Effector memory CD4-positive, alpha-beta T cell (primary cell): ENCODE measurements at regions not wholly inside any gene's neighbourhood (a gene's known extent, or its start where the extent isn't known, plus 50 kb on each side); places are given as distances from the start of the nearest gene placed in this dataset.

Experiments
- DNase-seq, 3 donors: peaks; one replicate each; pipeline ENCODE4 v3.0.0-alpha.2; 2020
- H3K27ac ChIP-seq: 2 replicates; pipeline ENCODE4 v1.7.0; 2013; ENCODE audit warnings: mild to moderate bottlenecking, low read length, moderate library complexity; ENCODE audit not compliant: insufficient read depth, poor library complexity, severe bottlenecking
- H3K27me3 ChIP-seq: replicated peaks from 2 replicates; pipeline ENCODE4 v1.7.0; 2013; ENCODE audit warnings: mild to moderate bottlenecking, low read length; ENCODE audit not compliant: insufficient read depth, control insufficient read depth, poor library complexity, severe bottlenecking
- H3K36me3 ChIP-seq: 2 replicates; pipeline ENCODE4 v1.7.0; 2013; ENCODE audit warnings: mild to moderate bottlenecking, low read length, moderate library complexity; ENCODE audit not compliant: control insufficient read depth, insufficient read depth
- H3K4me1 ChIP-seq: 2 replicates; pipeline ENCODE4 v1.7.0; 2013; ENCODE audit warnings: low read length, mild to moderate bottlenecking; ENCODE audit not compliant: control insufficient read depth, insufficient read depth, poor library complexity, severe bottlenecking
- H3K4me3 ChIP-seq: 2 replicates; pipeline ENCODE4 v1.7.0; 2013; ENCODE audit warnings: low read length, low read depth, mild to moderate bottlenecking; ENCODE audit not compliant: insufficient read depth, poor library complexity, severe bottlenecking
- H3K9me3 ChIP-seq: 2 replicates; pipeline ENCODE4 v1.7.0; 2013; ENCODE audit warnings: mild to moderate bottlenecking, low read length, moderate library complexity; ENCODE audit not compliant: control insufficient read depth

DNA sequence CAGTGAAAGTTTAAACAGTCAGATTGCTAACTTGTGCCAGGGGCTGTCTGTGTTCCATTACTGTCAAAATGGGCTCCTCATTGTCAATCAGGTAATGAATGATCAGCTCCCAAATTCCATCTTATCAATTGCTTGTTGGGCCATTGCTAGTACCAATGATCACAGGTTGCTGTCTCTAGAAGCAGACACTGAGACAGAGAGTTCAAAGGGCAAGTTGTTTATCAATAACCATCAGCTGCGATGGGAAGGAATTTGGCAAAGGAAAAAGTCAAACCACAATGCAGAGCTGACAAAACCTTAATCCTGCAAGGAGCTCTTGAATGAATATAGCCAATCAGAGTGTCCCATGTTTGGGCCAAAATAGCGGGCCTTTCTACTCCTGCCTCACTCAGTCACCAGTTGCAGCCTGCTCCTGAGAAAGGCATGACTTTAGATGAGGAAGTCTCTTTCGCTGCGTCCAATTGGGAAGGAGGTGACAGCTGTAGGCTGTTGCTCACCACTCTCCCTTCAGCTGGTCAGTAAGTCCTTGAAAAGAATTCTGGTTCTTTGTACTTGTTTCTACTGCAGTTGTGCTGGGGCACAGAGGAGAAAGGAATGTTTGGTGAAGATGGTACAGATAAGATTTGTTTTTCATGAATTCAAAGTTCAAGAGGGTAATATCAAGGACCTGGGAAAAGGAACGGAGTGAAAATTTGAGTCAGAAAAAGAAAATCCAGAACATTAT, 179.2 kb upstream of the PDE3A start:
- no peaks in the 10 kb centered on the region for H3K9me3 ChIP-seq
- H3K27me3 ChIP-seq = no peaks in the 10 kb centered on the region
- no peak overlapping the region for H3K4me3 ChIP-seq
- H3K27ac ChIP-seq = no peak overlapping the region
- H3K4me1 ChIP-seq = no peaks in the 10 kb centered on the region
- H3K36me3 ChIP-seq = no peaks in the 10 kb centered on the region
- DNase-seq = no peak

- no peaks in the 10 kb centered on the region for H3K9me3 ChIP-seq
- H3K27me3 ChIP-seq = no peaks in the 10 kb centered on the region
- no peaks in the 10 kb centered on the region for H3K36me3 ChIP-seq
- no peak overlapping the region for H3K27ac ChIP-seq
- no peaks in the 10 kb centered on the region for H3K4me1 ChIP-seq
- no peak for DNase-seq
- no peak overlapping the region for H3K4me3 ChIP-seq
Measured at GRCh38 chr12:20189767-20190166, 178.6 kb upstream of the PDE3A start.

DNA sequence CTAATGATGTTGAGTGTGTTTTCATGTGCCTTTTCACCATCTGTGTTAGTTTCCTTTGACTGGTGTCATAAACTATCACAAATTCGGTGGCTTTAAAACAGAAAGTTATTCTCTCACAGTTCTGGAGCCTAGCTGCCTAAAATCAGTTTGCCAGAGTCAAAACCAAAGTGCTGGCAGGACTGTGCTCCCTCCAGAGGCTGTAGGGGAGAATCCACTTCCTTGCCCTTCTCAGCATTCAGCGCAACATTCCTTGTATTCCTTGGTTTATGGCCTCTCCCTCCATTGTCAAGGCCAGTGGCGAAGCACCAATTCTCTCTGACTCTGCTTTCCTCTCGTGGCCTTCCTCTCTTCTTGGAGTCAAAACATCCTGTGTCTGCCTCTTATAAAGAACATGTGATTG, 174.2 kb upstream of the PDE3A start:
- Histone ChIP-seq H3K27me3 (no peaks in the 10 kb centered on the region), H3K27ac (no peak overlapping the region), H3K4me1 (no peaks in the 10 kb centered on the region), H3K36me3 (no peaks in the 10 kb centered on the region), H3K4me3 (no peak overlapping the region), H3K9me3 (no peaks in the 10 kb centered on the region)
- no peak for DNase-seq

GRCh38 chr12:20196767-20197166, 171.6 kb upstream of the PDE3A start:
- no peaks in the 10 kb centered on the region for H3K4me1 ChIP-seq
- peaks cover 2% of the 10 kb centered on the region for H3K27me3 ChIP-seq
- H3K36me3 ChIP-seq = no peaks in the 10 kb centered on the region
- DNase-seq = no peak
- no peak overlapping the region for H3K4me3 ChIP-seq
- H3K27ac ChIP-seq = no peak overlapping the region
- H3K9me3 ChIP-seq = no peaks in the 10 kb centered on the region

- Histone ChIP-seq H3K27ac (no peak overlapping the region), H3K4me3 (no peak overlapping the region), H3K36me3 (no peaks in the 10 kb centered on the region)
Measured at GRCh38 chr12:20197411-20197810, 170.9 kb upstream of the PDE3A start.

GRCh38 chr12:20199780-20200179, 168.6 kb upstream of the PDE3A start:
- Histone ChIP-seq H3K4me3 (no peak overlapping the region), H3K36me3 (no peaks in the 10 kb centered on the region), H3K9me3 (no peaks in the 10 kb centered on the region), H3K4me1 (no peaks in the 10 kb centered on the region), H3K27me3 (peaks cover 2% of the 10 kb centered on the region), H3K27ac (no peak overlapping the region)
- no peak for DNase-seq

More at GRCh38 chr12:20197411-20197810, 170.9 kb upstream of the PDE3A start:
- Histone ChIP-seq H3K4me1 (no peaks in the 10 kb centered on the region), H3K9me3 (no peaks in the 10 kb centered on the region), H3K27me3 (peaks cover 2% of the 10 kb centered on the region)
- no peak for DNase-seq

GRCh38 chr12:20201733-20202132, 166.6 kb upstream of the PDE3A start:
- no peak for DNase-seq
- Histone ChIP-seq H3K4me1 (no peaks in the 10 kb centered on the region), H3K4me3 (no peak overlapping the region), H3K27me3 (peaks cover 2% of the 10 kb centered on the region), H3K27ac (no peak overlapping the region), H3K9me3 (no peaks in the 10 kb centered on the region), H3K36me3 (no peaks in the 10 kb centered on the region)

- no peaks in the 10 kb centered on the region for H3K4me1 ChIP-seq
- peaks cover 1% of the 10 kb centered on the region for H3K27me3 ChIP-seq
- H3K36me3 ChIP-seq = no peaks in the 10 kb centered on the region
- no peak overlapping the region for H3K27ac ChIP-seq
- no peak overlapping the region for H3K4me3 ChIP-seq
- no peak for DNase-seq
- no peaks in the 10 kb centered on the region for H3K9me3 ChIP-seq
Measured at GRCh38 chr12:20205854-20206253, 162.5 kb upstream of the PDE3A start.

DNA sequence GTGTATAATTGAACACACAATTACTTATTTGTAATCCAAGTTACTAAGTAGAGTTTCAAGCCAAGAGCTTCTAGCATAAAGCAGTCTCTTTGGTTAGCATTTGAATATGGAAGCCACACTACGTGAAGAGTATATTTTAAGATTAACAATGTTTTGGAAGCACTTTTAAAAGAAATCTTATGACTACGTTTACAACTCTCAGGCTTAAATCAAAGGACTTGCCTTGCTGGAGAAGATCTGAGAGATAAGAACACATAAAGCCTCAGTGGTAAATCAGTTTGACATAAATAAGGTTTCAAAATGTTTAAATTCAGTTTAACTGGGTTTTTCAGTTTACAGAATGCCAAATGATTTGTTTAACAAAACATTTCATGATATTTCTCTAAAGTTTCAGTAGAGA, 161.9 kb upstream of the PDE3A start:
- Histone ChIP-seq H3K9me3 (no peaks in the 10 kb centered on the region), H3K27me3 (no peaks in the 10 kb centered on the region), H3K36me3 (no peaks in the 10 kb centered on the region), H3K27ac (no peak overlapping the region), H3K4me3 (no peak overlapping the region), H3K4me1 (no peaks in the 10 kb centered on the region)
- no peak for DNase-seq

DNA sequence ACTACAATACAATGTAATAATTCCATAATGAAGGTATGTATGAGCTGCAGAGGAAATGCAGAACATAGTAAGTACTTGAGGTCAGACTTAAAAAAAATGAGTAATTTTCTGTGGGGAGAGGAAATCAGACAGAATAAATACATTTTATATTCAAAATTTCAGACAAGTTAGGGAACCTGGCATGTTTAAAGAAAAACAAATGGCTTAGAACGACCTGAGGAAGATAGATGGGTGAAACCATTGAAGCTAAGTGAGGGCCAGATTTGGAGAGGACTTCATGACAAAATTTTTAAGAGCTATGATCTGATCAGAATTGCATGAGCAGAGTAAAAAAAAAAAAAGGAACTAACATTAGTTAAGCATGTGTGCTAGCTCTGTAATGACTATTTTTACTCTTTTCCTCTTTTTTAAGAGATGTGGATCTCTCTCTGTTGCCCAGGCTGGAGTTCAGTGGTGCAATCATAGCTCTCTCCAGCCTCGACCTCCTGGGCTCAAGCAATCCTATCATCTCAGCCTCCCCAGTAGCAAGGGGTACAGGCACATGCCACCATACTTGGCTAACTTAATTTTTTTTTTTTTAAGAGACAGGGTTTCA, 157.6 kb upstream of the PDE3A start:
- Histone ChIP-seq H3K27me3 (no peaks in the 10 kb centered on the region), H3K9me3 (no peaks in the 10 kb centered on the region), H3K27ac (no peak overlapping the region), H3K4me3 (no peak overlapping the region), H3K36me3 (no peaks in the 10 kb centered on the region), H3K4me1 (no peaks in the 10 kb centered on the region)
- DNase-seq = no peak
